ENCODE measurements at regions not wholly inside any gene's neighbourhood (a gene's known extent, or its start where the extent isn't known, plus 50 kb on each side); places are given as distances from the start of the nearest gene placed in this dataset.

GRCh38 chr3:72279068-72279604 lies 494.2 kb upstream of the PROK2 start:
- Histone ChIP-seq H3K27me3 (peaks cover 0 to 10% of the 10 kb centered on the region in 2 donors), H3K4me1 (peaks cover 0 to 20% (median 5%) of the 10 kb centered on the region in 4 donors), H3K27ac (no peak overlapping the region), H3K36me3 (no peaks in the 10 kb centered on the region), H3K9me3 (peaks cover 0 to 6% (median 4%) of the 10 kb centered on the region in 3 donors), H3K4me3 (no peak overlapping the region)
- no peak for DNase-seq
- no peak for TF ChIP-seq CTCF (IDR thresholded peaks at IDR 0.05)
- intact Hi-C loops (cut with DNase I; ENCODE audit: low total_unique reads) = loop anchor here (10.0 kb wide), 1 partner anchor 324 kb away; no protein-coding TSS in a partner anchor

GRCh38 chr3:72278349-72279067 lies 493.6 kb upstream of the PROK2 start:
- intact Hi-C loops (cut with DNase I; ENCODE audit: low total_unique reads) = loop anchor here (10.0 kb wide), 1 partner anchor 324 kb away; no protein-coding TSS in a partner anchor
- Histone ChIP-seq H3K36me3 (no peaks in the 10 kb centered on the region), H3K27ac (no peak overlapping the region), H3K27me3 (peaks cover 0 to 6% of the 10 kb centered on the region in 2 donors), H3K9me3 (peaks cover 0 to 6% (median 4%) of the 10 kb centered on the region in 3 donors), H3K4me1 (peaks cover 0 to 26% (median 11%) of the 10 kb centered on the region in 4 donors), H3K4me3 (no peak overlapping the region)
- TF ChIP-seq CTCF (IDR thresholded peaks at IDR 0.05) = no peak
- DNase-seq = no peak

- H3K27ac ChIP-seq = no peak overlapping the region
- TF ChIP-seq CTCF (IDR thresholded peaks at IDR 0.05) = no peak
- DNase-seq = no peak
- peaks cover 0 to 6% of the 10 kb centered on the region in 2 donors for H3K27me3 ChIP-seq
- intact Hi-C loops (cut with DNase I; ENCODE audit: low total_unique reads) = loop anchor here (10.0 kb wide), 1 partner anchor 323 kb away; no protein-coding TSS in a partner anchor
- no peak overlapping the region for H3K4me3 ChIP-seq
- peaks cover 0 to 31% (median 16%) of the 10 kb centered on the region in 4 donors for H3K4me1 ChIP-seq
- H3K9me3 ChIP-seq = peaks cover 0 to 4% (median under 1%) of the 10 kb centered on the region in 3 donors
- H3K36me3 ChIP-seq = no peaks in the 10 kb centered on the region
These were observed 492.8 kb upstream of the PROK2 start for GRCh38 chr3:72277710-72278109.

- H3K9me3 ChIP-seq = no peaks in the 10 kb centered on the region
- peaks cover 0 to 31% (median 16%) of the 10 kb centered on the region in 4 donors for H3K4me1 ChIP-seq
- H3K27me3 ChIP-seq = peaks cover 0 to 2% of the 10 kb centered on the region in 2 donors
- no peak for TF ChIP-seq CTCF (IDR thresholded peaks at IDR 0.05)
- no peaks in the 10 kb centered on the region for H3K36me3 ChIP-seq
- no peak overlapping the region for H3K4me3 ChIP-seq
- intact Hi-C loops (cut with DNase I; ENCODE audit: low total_unique reads) = loop anchor here (10.0 kb wide), 1 partner anchor 322 kb away; no protein-coding TSS in a partner anchor
- no peak for DNase-seq
- no peak overlapping the region for H3K27ac ChIP-seq
These were observed 491.9 kb upstream of the PROK2 start for GRCh38 chr3:72276806-72277205.

- no peak overlapping the region for H3K4me3 ChIP-seq
- TF ChIP-seq CTCF (IDR thresholded peaks at IDR 0.05) = no peak
- H3K27me3 ChIP-seq = no peaks in the 10 kb centered on the region
- peaks cover 0 to 37% (median 23%) of the 10 kb centered on the region in 4 donors for H3K4me1 ChIP-seq
- H3K27ac ChIP-seq = no peak overlapping the region
- no peaks in the 10 kb centered on the region for H3K9me3 ChIP-seq
- DNase-seq = no peak
- intact Hi-C loops (cut with DNase I; ENCODE audit: low total_unique reads) = loop anchor here (10.0 kb wide), 1 partner anchor 321 kb away; no protein-coding TSS in a partner anchor
- H3K36me3 ChIP-seq = no peaks in the 10 kb centered on the region
These were observed 490.4 kb upstream of the PROK2 start for GRCh38 chr3:72275331-72275751.

All from tibial artery (tissue), 4 donors.